ENCODE measurements at regions not wholly inside any gene's neighbourhood (a gene's known extent, or its start where the extent isn't known, plus 50 kb on each side); places are given as distances from the start of the nearest gene placed in this dataset.
"Not testable (repeated sequence)": the region's sequence is repeated elsewhere in the genome, so short reads cannot be mapped to it uniquely, and the experiment has no call there.

DNA sequence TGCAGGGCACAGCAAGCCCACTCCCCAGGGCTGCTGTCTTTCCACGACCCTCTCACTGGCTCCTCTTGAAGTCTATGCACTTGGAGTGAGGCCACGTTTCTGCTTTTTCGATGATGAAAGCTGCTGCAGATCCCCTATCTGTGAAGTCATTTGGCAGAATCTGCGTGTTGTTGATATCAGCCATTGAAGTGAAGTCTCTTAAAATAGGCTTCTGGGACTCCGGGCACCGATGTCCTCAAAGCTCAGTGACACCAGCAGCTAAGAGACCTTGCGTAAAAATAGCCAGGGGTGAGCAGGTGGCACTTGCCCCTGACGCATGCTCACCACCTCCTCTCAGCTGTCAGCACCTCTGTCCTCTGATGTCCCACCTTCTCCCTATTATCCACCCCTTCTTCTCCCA lies 89.4 kb upstream of the FHL2 start:
- DNase-seq: no peak

DNA sequence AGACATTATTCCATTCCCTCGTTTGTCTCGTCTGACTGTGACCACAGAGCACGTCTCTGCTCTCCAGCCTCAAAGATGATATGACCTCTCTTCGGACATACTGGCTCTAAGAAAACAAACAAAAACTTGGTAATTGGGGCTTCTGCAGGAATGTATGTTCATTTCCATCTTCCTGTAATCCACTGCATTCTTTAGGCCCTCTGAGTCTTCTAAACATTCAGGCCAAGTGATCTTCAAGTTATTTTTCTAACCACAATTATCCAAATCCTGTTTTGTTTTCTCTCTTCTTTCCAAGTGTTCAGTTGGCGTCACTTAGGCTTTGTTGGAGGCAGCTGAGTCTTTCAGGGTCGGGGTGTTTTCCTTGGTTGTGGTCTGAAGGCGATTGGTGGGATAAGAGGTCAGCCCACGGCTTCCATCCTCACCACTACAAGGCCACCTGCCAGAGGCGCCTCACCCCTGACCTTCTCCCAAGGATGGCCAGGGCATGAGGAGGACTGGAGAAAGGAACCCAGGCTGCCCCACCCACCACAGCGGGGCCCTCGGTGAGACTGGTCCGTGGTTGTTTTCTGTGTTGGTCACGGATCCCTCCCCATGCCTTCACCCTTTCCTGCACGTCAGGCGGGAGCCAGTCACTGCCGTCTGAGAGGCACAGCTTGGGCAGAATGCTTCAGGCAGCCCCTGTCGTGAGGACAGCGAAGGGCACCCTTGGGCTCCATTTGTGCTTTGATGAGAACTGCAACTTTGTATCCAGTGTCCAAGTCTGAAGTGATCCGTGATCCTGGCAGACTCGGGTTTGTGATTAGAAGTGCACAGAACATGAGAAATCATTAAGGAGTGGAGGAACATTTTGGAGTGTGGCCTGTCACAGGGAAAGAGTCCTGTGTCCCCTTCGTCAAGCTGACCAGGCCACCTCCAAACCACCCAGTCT lies 88.6 kb upstream of the FHL2 start:
- DNase-seq: no peak

DNA sequence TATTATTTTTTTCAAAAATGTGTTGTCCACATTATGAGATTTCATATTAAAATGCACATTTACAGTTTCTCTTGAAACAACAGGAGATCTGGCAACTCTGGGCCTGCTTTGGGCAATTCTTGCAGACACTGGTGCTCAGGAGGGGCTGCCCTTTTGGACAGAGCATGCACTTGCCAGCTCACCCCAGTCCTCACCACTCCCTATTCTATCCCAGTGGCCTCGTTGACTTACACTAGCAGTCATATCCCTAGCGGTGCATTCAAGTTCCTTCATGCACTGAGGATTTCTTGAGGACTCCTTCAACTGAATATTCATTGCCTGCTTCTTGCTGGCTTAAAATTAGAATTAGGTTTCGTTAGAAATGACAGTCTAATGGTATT lies 87.9 kb upstream of the FHL2 start:
- DNase-seq: no peak

GRCh38 chr2:105478670-105479069 lies 79.8 kb upstream of the FHL2 start:
- DNase-seq: no peak

GRCh38 chr2:105477050-105477620 lies 78.3 kb upstream of the FHL2 start:
- not testable (repeated sequence) for DNase-seq

- DNase-seq: no peak
Observed at GRCh38 chr2:105473011-105473410, 74.2 kb upstream of the FHL2 start.

GRCh38 chr2:105470979-105471378 lies 72.1 kb upstream of the FHL2 start:
- peak; percentile 29 for DNase-seq

DNA sequence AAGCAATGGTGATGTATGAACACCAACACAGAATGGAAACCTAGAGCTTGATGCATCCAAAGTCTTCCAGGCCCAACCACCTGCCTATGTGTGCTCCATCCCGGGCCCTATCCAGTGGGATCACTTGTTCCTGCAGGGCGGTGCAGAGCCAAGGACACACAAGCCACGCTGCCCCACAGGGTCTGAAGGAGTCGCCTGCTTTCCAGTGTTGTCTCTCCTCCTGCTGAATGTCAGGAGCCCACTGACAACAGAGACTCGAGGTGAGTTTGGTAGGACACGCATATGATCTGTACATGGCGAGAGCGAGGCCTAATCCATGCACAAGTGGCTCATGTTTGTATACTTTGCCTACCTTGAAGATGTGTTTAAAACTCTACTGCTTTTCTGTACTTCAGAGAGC lies 70.9 kb upstream of the FHL2 start:
- no peak for DNase-seq

DNA sequence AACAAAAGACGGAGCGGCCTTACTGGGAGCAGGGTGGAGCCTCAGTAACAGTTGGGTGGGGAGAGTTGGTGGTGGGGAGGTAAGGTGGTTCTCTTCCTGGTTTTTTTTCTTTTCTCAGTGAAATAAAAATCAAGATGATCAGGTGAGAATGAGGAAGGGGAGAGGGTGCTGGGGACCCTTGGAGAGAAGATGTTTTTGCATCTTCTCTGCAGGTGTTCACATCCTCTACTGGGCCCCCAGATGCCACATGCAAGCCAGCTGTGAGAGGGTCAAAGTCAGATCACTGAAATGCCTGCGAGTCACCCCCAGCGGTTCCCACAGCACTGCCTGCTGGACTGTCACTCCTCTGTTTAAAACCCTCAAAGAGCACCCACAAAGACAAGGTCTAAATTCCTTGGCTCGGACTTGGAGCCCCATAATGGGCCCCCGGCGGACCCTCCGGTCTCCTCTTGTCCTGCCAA lies 69.8 kb upstream of the FHL2 start:
- DNase-seq: no peak

DNA sequence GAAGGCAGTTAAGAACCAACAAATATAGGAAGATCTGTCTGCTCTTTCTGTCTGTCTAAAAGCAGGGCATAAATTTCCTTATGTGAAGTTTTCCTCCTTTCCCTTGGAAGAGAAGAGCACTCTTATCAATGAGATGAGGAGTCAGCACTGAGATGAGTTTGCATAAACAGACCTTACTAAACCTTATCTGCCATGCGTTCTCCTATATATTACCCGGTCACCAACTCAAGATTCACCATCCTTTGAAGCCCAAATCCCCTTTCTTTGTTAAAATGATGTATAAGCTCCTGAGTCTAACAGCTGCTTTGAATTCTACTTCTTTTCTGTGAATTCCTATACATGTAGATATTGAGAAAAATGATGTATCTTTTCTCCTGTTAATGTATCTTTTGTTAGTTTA lies 65.5 kb upstream of the FHL2 start:
- DNase-seq: no peak

DNA sequence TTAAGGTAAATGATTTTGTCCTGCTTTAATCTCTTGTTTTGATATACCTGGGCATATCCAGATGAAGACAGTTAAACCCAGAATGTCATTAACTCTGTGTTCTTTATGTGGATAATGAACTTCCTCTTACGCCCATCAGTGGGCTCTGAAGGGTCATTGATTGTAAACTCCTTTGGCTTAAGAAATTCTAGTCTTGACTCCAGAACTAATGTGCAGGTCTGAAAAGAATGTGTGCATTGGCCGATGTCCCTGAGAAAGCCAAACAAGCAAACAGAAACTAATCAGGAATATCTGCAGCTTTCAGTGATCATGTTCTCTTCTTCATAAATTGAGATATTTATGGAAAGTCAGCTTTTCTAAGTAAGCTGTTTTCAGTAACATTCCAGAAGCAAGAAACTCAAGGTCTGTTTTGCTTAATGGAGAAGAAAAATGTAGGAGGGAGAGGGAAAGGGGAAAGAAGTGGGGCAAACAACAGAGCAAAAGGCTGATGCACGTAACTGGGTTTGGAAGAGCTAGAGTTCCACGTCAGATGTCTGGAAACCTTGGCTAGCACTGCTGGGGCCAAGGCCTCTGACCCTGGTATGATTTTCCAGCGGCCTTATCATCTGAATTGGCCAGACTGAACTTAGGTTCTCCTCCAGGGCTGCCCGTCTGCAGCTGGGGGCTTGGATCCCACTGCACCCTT lies 61.3 kb upstream of the FHL2 start:
- DNase-seq: no peak

GRCh38 chr2:105458076-105458475 lies 59.2 kb upstream of the FHL2 start:
- no peak for DNase-seq

GRCh38 chr2:105455488-105456003 lies 56.7 kb upstream of the FHL2 start:
- DNase-seq: no peak

GRCh38 chr2:105454801-105455485 lies 56.1 kb upstream of the FHL2 start:
- DNase-seq: no peak

GRCh38 chr2:105451571-105452166 lies 52.8 kb upstream of the FHL2 start:
- DNase-seq: no peak

DNA sequence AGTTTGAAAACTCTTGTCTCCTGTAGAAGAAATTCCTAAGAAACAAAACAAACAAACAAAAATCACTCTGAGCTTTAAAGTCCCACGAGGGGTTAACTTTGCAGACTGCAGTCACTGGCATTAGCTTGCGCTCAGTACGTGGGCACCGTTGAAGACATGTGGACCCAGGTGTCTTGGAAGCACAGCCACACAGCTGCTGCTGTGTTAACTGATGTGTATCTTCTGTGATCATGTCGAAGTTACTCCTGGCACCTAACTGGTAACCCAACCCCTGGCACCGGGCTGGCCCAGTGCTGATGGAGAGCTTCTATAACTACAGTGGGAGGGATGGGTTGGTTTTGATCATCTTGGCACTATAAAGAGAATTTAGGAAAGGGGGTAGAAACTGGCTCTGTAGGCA lies 51.6 kb upstream of the FHL2 start:
- DNase-seq: no peak

DNA sequence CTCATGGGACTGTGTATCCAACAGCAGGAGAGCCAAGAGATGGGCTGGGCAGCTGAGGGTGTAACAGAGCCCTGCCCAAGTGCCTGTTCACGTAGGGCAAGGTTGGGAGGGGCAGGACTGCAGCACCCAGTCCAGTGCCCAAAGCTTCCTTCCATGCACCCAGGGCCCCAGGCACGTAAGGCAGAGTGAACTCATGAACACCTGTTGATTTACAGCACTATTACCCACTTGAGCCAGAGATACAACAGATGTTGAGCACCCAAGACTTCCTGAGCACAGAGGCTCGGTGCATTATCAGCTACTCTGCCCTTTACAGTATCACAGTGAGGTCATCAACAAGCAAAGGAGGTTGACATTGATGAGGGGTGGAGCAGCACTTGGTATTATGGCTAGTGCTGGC lies 50.2 kb upstream of the FHL2 start:
- no peak for DNase-seq
